GM19397 (cell line): ENCODE measurements at regions not wholly inside any gene's neighbourhood (a gene's known extent, or its start where the extent isn't known, plus 50 kb on each side); places are given as distances from the start of the nearest gene placed in this dataset.

ENCODE experiments used
- ATAC-seq: cut with Tn5 transposase; IDR thresholded peaks from one replicate; pipeline ENCODE4 v1.9.1; 2021; ENCODE audit warnings: mild to moderate bottlenecking, moderate library complexity; ENCODE audit not compliant: unreplicated experiment

DNA sequence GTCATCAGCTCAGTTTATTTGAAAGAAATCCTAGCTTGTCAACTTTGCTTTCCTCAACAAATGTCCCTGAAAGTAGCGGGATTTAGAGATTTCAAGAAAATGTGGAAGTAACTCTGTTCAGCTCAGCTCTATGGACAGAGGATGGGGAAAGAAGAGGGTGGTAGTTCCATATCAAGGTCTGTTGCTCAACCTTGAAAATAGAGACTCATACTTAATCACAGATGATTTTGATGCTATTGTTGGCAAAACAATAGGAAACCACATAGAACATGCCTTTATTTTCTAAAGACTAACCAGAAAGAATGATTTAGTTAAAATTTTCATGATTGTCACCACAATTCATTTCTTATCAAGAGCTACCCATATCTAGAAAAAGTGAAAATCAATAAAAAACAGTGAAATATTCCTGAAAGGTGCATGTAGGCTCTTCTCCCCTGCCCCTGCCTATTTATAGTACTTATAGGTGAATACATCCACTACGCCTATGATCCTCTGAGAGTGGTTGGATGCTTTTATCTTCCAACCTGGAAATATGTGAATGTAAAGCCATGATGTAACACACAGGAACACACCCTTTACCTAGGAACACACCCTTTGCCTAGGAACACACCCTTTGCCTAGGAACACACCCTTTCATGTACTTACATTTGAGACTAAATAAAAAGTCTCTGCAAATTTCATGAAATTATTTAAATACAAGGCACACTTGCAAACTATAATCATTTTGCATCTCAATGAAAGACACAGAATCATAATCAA lies 65.8 kb downstream of the ETAA1 start:
- ATAC-seq: no peak

GRCh38 chr2:67463810-67464209 lies 66.7 kb downstream of the ETAA1 start:
- ATAC-seq: no peak

GRCh38 chr2:67465623-67466022 lies 68.5 kb downstream of the ETAA1 start:
- ATAC-seq: no peak

DNA sequence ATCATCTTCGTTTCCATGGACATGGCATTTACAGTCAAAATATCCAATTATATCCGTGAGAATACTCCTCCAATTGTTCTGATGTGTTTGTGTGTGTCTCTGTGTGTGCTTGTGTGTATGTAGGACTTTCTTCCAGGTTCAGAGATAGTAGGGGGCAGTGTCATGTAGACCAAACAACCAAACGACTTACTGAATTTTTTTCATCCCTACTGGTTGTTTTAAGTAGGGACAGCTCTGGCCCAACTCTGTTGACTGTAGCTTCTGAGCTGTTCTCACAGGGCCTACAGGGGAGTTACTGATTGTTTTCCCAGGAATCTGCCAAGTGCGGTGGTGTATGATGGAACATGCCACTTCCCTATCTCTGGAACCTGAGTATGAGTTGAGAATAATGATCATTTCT lies 69.6 kb downstream of the ETAA1 start:
- ATAC-seq: no peak

- no peak for ATAC-seq
Measured at GRCh38 chr2:67471681-67472080, 74.5 kb downstream of the ETAA1 start.

GRCh38 chr2:67476809-67477790 lies 80.0 kb downstream of the ETAA1 start:
- no peak for ATAC-seq

DNA sequence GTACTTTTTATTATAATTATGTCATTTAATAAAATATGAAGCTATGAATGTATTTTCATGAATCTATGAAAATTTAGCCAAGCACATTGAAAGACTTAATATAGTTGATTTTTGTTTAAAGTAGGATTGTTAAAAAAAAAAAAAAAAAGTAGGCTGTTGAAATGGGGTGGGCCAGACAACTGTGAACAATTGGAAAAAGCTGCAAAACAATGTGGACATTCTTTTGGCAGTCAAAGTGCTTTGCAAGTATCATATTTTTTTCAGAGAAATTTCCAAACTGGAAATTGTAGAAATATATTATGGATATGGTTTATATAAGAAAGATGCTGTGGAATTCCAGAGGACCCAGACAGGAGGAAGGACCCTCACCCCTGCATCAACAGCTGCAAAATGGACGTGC lies 82.1 kb downstream of the ETAA1 start:
- ATAC-seq: no peak

- ATAC-seq: no peak
Measured at GRCh38 chr2:67485431-67485830, 88.3 kb downstream of the ETAA1 start.

DNA sequence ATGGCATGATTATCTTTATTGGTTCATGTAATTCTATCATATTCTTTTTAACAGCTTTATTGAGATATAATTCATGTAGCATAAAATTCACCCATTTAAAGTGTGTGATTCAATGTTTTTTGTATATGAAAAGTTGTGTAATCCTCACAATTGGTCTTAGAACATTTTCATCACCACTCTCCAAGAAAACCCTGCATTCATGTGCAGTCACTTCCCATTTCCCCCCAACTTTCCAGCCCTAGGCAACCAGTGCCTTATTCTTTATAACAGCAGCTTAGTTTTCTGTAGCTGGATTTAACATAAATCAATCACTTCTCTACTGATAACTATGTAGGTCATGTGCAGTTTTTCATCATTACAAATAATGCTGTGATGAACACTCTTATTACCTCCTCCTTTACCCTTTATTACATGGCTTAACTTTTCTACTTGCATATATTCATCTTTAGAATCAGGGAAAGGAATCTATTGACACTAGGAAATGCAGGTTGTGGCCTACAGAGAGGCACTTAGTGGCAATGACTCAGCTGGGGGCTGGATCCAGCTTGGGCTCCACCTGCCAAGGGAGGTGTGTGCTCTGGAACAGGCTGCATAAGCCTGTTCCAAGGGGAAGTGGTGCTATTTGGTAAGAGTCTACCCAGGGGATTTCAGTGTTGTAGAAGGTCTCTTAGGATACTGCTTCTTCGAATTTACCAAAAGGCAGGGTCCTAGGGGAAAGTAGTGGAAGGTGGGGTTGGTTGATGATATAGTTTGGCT lies 89.1 kb downstream of the ETAA1 start:
- no peak for ATAC-seq

- ATAC-seq: no peak
Measured at GRCh38 chr2:67487993-67488392, 90.9 kb downstream of the ETAA1 start.

GRCh38 chr2:67489396-67489795 lies 92.3 kb downstream of the ETAA1 start:
- no peak for ATAC-seq

DNA sequence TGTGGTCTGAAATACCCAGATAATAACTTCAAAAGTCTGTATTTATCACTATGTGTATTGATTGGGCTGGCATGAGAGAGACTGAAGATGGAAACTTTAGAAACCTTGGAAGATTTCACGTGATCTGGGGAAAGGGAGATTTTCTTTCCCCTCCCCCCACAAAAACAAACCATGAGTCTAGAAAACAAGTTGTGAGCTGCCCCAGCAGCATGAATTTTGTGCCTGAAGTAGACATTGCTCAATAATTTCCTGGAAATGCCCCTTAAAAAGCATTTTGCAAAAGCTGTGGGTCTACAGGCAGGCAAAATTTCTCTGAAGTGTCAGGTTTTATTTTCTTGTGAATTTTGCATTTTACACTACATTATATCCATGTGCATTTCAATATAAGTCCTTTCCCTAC lies 101.8 kb downstream of the ETAA1 start:
- ATAC-seq: no peak

GRCh38 chr2:67499989-67500388 lies 102.9 kb downstream of the ETAA1 start:
- ATAC-seq: no peak

- no peak for ATAC-seq
Measured at GRCh38 chr2:67500541-67500940, 103.4 kb downstream of the ETAA1 start.

- ATAC-seq: no peak
Measured at GRCh38 chr2:67502346-67503065, 105.4 kb downstream of the ETAA1 start.

DNA sequence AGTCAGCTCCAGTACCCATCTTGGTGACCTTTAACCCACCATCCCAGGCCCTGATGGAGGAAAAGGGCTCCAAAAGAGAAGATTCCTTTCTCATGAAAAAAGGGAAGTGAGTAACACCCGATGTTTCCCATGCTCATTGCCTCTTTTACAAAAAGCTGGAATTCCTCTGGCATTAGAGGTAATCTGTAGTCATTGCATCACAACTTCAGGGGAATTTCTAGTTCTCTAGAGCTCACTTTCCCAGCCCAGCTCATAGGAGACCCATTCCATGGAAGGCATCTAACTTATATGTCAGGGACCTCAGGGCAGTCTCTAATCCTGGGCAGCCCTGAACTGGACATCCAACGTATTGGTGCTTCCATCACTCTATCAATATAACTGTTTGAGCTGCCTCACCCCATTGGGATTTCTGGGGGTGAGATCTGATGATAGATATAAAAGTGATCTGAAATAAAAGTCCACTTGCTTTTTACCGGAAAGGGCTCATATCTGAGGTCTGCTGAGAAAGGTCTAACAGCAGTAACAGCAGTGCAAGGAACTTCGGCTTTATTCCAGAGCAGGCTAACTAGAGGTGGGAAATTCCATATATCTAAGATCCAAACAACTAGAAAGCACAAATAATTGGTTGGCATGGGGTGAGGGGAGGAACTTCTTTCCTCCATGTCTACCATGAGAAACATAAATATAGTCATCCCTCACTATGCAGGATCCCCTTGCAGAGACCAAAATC lies 106.1 kb downstream of the ETAA1 start:
- ATAC-seq: no peak

- ATAC-seq: no peak
Measured at GRCh38 chr2:67510745-67511144, 113.6 kb downstream of the ETAA1 start.

DNA sequence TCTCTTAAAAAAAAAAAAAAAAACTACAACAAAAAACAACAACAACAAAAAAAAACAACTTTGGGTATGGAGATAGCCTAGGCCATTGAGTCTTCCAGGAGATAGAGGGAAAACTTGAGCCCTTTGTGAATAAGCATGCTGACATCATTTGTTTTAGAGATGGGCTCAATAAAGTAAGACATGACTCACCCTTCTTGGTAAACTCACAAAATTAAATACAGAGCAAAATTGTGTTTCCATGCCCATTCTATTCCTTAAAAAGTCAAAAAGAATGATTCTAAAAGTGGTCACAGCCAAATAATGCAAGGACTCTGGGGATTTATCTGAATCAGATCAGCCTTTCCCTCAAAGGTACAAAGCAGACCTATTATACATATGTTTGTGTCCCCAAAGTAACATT lies 117.4 kb downstream of the ETAA1 start:
- no peak for ATAC-seq

DNA sequence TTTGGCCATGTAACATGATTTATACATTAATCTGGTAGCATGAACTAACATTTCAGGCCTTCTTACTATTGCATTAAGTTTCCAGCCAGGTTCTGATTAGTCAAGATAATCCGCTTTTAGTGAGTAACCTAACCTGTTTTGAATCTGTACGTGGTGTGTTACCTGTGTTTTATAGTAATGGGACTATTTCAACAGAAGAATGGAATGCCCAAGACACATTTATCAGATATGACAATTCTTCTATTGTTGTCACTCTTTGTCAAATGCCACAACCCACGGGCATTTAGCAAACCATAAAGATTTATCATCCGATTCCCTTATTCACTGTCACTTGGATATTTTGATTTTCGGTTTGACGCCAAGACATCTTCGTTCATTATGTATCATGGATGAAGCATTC lies 117.9 kb downstream of the ETAA1 start:
- no peak for ATAC-seq

DNA sequence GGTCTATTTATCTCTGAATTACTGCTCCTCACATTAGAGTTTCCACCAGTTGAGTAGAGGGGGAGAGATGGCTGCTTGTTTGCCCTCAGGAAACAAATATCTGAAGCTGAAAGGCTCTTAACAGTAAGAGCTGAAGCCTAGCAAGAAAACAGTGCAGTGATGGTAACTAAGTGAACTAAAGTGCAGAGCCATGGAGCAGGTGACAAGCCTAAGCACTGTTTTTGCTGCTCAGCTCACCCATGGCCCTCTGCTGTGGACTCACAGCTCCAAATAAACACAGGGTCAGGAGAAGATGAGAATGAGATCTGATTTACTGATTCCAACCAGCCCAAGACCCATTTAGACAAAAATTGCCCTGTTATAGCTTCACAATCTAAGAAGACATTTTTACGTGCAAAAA lies 118.4 kb downstream of the ETAA1 start:
- no peak for ATAC-seq
